Cardiac fibroblast (primary cell): ENCODE measurements at regions not wholly inside any gene's neighbourhood (a gene's known extent, or its start where the extent isn't known, plus 50 kb on each side); places are given as distances from the start of the nearest gene placed in this dataset.

ENCODE experiments used
- DNase-seq, 2 donors: peaks; one replicate each; pipeline versions ENCODE4 v3.0.0 to v3.0.0-alpha.2; 2010; ENCODE audit warnings: low read depth in 2 of 2
- H3K4me3 ChIP-seq, 2 donors: replicated peaks in 1 of 2; 1 replicate in 1 of 2; 2 replicates in 1 of 2; pipeline ENCODE4 v1.5.1; 2011; ENCODE audit warnings: low read depth in 2 of 2, low read length in 2 of 2, mild to moderate bottlenecking in 2 of 2, moderate library complexity in 1 of 2
- TF ChIP-seq, protein P1 (sequence below): IDR thresholded peaks from one replicate; pipeline ENCODE4 v1.5.1; 2011; ENCODE audit warnings: low read depth, mild to moderate bottlenecking, low read length, inconsistent platforms

DNA sequence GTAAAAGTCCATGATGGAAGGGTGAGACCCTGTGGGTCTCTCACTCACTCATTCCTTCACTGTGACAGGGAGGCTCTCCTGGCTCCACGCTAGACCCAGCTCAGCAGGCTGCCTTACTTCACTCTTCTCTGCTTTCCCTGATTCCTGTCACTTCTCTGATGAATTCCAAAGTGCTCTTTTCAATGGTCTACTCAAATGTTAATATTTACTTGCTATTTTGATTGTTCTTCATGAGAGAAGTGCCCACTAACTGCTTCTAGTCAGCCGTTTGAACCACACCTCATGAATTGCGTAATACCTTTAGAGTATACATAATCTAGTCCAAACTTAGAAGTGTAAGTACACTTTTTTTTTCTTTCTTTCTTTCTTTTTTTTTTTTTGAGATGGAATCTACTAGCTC is 1350.2 kb upstream of the RAG2 start:
- DNase-seq, result no peak
- TF ChIP-seq, protein P1, sequence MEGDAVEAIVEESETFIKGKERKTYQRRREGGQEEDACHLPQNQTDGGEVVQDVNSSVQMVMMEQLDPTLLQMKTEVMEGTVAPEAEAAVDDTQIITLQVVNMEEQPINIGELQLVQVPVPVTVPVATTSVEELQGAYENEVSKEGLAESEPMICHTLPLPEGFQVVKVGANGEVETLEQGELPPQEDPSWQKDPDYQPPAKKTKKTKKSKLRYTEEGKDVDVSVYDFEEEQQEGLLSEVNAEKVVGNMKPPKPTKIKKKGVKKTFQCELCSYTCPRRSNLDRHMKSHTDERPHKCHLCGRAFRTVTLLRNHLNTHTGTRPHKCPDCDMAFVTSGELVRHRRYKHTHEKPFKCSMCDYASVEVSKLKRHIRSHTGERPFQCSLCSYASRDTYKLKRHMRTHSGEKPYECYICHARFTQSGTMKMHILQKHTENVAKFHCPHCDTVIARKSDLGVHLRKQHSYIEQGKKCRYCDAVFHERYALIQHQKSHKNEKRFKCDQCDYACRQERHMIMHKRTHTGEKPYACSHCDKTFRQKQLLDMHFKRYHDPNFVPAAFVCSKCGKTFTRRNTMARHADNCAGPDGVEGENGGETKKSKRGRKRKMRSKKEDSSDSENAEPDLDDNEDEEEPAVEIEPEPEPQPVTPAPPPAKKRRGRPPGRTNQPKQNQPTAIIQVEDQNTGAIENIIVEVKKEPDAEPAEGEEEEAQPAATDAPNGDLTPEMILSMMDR, result no peak
- no peak overlapping the region for H3K4me3 ChIP-seq

DNA sequence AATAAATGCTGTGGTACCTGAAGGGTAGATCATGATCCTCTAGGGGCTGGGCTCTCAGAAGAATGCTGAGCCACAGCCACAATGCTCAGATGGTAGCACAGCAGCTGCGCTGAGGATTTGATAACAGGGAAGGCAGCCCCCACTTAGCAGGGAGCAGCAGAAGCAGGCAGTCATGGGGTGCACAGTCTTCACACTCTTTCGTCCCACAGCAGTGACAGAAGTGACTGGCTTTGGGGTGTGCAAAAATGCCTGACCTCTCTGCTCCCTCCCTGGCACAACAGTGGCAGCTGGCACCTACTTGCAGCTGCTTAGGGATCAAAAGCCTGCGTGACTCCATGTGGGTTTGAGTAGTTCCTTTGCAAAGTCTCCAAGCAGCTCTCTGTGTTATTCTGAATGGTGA is 1349.8 kb upstream of the RAG2 start:
- no peak overlapping the region for H3K4me3 ChIP-seq
- no peak for DNase-seq
- TF ChIP-seq, protein P1, result no peak

DNA sequence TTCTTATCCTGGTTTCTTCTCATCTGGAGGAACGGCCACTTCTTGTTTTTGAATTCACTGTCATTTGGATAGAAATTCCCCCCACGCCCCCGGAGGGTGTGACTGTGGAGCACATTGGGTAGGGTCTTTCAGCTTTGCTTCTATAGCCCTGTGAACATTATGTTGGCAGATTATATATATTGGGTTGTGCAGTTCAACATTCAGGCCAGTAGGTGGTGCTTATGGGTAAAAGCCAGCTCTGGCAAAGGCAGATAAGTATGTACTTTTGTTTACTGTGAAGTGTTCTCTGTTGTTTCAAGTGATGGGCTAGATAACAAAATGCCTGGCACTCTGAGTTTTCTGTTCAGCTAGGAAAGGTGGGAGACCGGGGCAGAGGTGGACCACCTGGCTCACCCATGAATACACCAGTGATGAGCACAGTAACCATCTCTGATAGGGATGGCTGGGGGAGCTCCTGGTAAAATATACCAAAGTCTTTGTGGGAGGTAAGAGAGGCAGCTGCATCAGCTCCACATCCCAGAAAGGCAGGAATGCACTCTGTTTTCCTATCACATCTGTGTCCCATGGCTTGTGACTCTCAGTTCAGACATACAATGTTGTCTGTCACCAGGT is 1348.2 kb upstream of the RAG2 start:
- peak; percentile 70 to 72 for DNase-seq
- no peak overlapping the region for H3K4me3 ChIP-seq
- TF ChIP-seq, protein P1, result peak; percentile 81

DNA sequence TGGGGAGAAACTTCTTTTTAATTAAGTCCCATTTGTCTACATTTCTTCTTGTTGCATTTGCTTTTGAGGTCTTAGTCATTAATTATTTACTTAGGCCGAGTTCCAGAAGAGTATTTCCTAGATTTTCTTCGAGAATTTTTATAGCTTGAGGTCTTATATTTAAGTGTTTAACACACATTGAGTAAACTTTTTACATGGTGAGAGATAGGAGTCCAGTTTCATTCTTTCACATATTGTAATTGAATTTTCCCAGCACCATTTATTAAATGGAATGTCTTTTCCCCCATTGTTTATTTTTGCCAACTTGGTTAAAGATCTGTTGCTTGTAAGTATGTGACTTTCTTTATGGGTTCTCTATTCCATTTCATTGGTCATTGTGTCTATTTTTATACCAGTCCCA is 1344.0 kb upstream of the RAG2 start:
- TF ChIP-seq, protein P1, result no peak
- DNase-seq, result peak in 1 of 2 donors; percentile 4

DNA sequence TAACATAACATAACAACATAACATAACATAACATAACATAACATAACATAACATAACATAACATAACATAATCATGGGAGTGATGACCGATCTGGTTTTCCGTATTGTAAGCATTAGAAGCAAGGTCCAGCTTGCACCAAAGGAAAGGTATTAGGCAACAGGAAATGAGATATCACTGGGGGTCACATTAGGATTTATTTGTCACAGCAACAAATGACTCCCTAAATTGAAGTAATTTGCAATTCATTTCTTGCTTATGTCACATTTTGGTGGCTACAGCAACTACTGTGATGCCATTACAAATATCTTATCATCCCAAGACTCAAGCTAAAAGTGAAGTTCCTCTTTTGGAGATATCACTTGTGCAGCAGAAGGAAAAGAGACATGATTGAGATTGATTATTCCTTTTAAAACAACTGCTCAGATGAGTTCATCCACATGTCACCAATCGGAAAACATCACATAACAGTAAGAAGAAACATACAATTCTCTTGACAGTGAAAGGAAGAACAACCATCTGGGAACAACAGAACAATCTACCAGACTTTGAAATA is 1331.1 kb upstream of the RAG2 start:
- DNase-seq, result no peak

More for the DNA sequence above, 1344.0 kb upstream of the RAG2 start:
- H3K4me3 ChIP-seq, result no peak overlapping the region

DNA sequence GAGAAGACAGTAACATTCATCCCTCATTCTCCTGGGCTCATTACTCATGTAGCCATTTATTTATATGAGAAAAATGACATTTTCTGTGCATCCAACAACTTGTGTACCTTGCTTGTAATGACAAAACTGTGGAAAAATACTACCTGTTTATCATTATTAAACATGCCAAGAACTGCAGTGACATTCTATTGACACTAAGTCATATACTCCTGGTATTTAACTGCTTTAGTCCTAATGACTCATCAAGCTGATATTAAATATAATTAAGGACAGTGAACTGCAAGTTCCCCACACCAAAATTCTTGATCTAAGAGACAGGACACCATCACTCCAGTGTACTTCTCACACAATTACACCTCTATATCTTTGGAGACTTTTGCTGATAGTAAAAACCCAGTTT is 1328.7 kb upstream of the RAG2 start:
- no peak overlapping the region for H3K4me3 ChIP-seq
- DNase-seq, result no peak
- TF ChIP-seq, protein P1, result no peak

More for the DNA sequence above, 1331.1 kb upstream of the RAG2 start:
- TF ChIP-seq, protein P1, result no peak
- no peak overlapping the region for H3K4me3 ChIP-seq

DNA sequence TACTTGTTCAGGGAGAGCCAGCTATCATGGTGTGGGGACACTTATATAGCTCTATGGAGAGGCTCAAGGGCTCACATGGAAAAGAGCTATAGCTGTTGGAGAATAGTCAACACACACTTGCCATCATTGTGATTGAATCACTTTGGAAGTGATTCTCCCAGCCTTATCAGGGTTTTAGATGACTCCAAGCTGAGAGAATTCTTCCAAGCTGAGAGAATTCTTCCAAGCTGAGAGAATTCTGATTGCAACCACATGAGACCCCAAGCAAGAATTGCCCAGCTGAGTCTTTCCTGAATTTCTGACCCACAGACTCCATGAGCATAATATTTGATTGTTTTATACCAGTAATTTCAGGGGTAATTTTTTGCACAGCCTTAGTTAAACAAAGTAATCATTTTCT is 1318.3 kb upstream of the RAG2 start:
- no peak for DNase-seq
- TF ChIP-seq, protein P1, result no peak
- H3K4me3 ChIP-seq, result no peak overlapping the region
